ENCODE measurements at regions not wholly inside any gene's neighbourhood (a gene's known extent, or its start where the extent isn't known, plus 50 kb on each side); places are given as distances from the start of the nearest gene placed in this dataset.
A peak's percentile ranks its signal among the peaks of the same experiment; 100 is the strongest.

GRCh38 chr13:73403355-73404120 lies 344.7 kb downstream of the KLF5 start:
- POLR2A ChIA-PET: no interaction called here
- Mint-ChIP-seq H3K4me1 (peaks cover 15% of the 10 kb centered on the region), H3K4me3 (no peak overlapping the region), H3K9me3 (no peaks in the 10 kb centered on the region), H3K27ac (no peak overlapping the region), H3K27me3 (ENCODE audit: low read depth) (no peaks in the 10 kb centered on the region), H3K36me3 (no peaks in the 10 kb centered on the region)
- DNase-seq (ENCODE audit: low spot score) (no peak), ATAC-seq (no peak)
- CTCF ChIA-PET: no interaction called here
- no peak for TF ChIP-seq ATF2 (CRISPR knock-in tag; IDR thresholded peaks at IDR 0.05; ENCODE audit: borderline replicate concordance, low read depth)
- TF ChIP-seq SP1 (CRISPR knock-in tag; conservative IDR thresholded peaks at IDR 0.05): no peak
- TF ChIP-seq HMGXB4 (CRISPR knock-in tag; IDR thresholded peaks at IDR 0.05): no peak
- TF ChIP-seq KAT7 (CRISPR knock-in tag; IDR thresholded peaks at IDR 0.05; ENCODE audit: borderline replicate concordance): no peak
- TF ChIP-seq TP53 (CRISPR knock-in tag; IDR thresholded peaks at IDR 0.05): no peak
- TF ChIP-seq EMX1 (CRISPR knock-in tag; IDR thresholded peaks at IDR 0.05): no peak
- TF ChIP-seq ZNF121 (CRISPR knock-in tag; IDR thresholded peaks at IDR 0.05): no peak
- TF ChIP-seq RORB (CRISPR knock-in tag; IDR thresholded peaks at IDR 0.05): no peak
- TF ChIP-seq ERG (CRISPR knock-in tag; IDR thresholded peaks at IDR 0.05): no peak
- TF ChIP-seq NFYB (CRISPR knock-in tag; conservative IDR thresholded peaks at IDR 0.05; ENCODE audit: low read depth): no peak
- TF ChIP-seq TCF7 (CRISPR knock-in tag; IDR thresholded peaks at IDR 0.05; ENCODE audit: low read depth): no peak
- no peak for TF ChIP-seq GTF2I (CRISPR knock-in tag; conservative IDR thresholded peaks at IDR 0.05)
- TF ChIP-seq PRRX2 (CRISPR knock-in tag; IDR thresholded peaks at IDR 0.05): no peak
- TF ChIP-seq ZNF671 (CRISPR knock-in tag; IDR thresholded peaks at IDR 0.05): no peak
- no peak for TF ChIP-seq ZNF263 (CRISPR knock-in tag; IDR thresholded peaks at IDR 0.05; ENCODE audit: low read depth)
- TF ChIP-seq SMAD4 (CRISPR knock-in tag; IDR thresholded peaks at IDR 0.05): no peak
- no peak for TF ChIP-seq ZNF138 (CRISPR knock-in tag; conservative IDR thresholded peaks at IDR 0.05)

GRCh38 chr13:73401769-73402168 lies 343.0 kb downstream of the KLF5 start:
- no peak overlapping the region for H3K27ac Mint-ChIP-seq
- ATAC-seq: peak; percentile 76
- TF ChIP-seq E2F1 (CRISPR knock-in tag; IDR thresholded peaks at IDR 0.05) (no peak), AR (CRISPR knock-in tag; IDR thresholded peaks at IDR 0.05) (no peak), CDX4 (CRISPR knock-in tag; IDR thresholded peaks at IDR 0.05; ENCODE audit: borderline replicate concordance) (no peak), ZNF219 (CRISPR knock-in tag; IDR thresholded peaks at IDR 0.05; ENCODE audit: borderline replicate concordance) (no peak), IRF1 (CRISPR knock-in tag; IDR thresholded peaks at IDR 0.05) (no peak), ATF2 (CRISPR knock-in tag; IDR thresholded peaks at IDR 0.05; ENCODE audit: borderline replicate concordance, low read depth) (no peak)

More at GRCh38 chr13:73401769-73402168, 343.0 kb downstream of the KLF5 start:
- H3K27me3 Mint-ChIP-seq (ENCODE audit: low read depth): no peaks in the 10 kb centered on the region
- no peak for DNase-seq (ENCODE audit: low spot score)
- CTCF ChIA-PET: interaction anchor here (1.0 kb wide), 1 partner anchor 559 kb away, joined by 3 read pairs; no protein-coding TSS in a partner anchor
- POLR2A ChIA-PET: no interaction called here
- no peak overlapping the region for H3K4me3 Mint-ChIP-seq
- H3K9me3 Mint-ChIP-seq: no peaks in the 10 kb centered on the region
- H3K4me1 Mint-ChIP-seq: peaks cover 22% of the 10 kb centered on the region
- no peaks in the 10 kb centered on the region for H3K36me3 Mint-ChIP-seq

Data from WTC11 (cell line).